Endothelial cell of umbilical vein (primary cell): ENCODE measurements at regions not wholly inside any gene's neighbourhood (a gene's known extent, or its start where the extent isn't known, plus 50 kb on each side); places are given as distances from the start of the nearest gene placed in this dataset.

Experiments used
- BruUV-seq: library from RNA; stranded (reverse); fragments of 400-500 nt; replicated peaks from 2 replicates; lab custom pipeline; 2021; lab: Mats Ljungman, UMichigan
- CTCF ChIA-PET: fragments of 300-600, 350-600 bp; sonication (Branson Sonifier 250); formaldehyde crosslinking; loops from one replicate; lab custom pipeline; 2021; ENCODE audit warnings: antibody characterized with exemption, inconsistent platforms; lab: Charles Lee
- POLR2A ChIA-PET: fragments of 300-600, 350-600 bp; sonication (Branson Sonifier 250); formaldehyde crosslinking; loops from one replicate; lab custom pipeline; 2021; ENCODE audit warnings: antibody characterized with exemption, inconsistent platforms; lab: Charles Lee
- DNase-seq: peaks from one replicate; pipeline ENCODE4 v3.0.0-alpha.2; 2011; ENCODE audit warnings: low read depth, low spot score
- FAIRE-seq: peaks from 2 replicates; lab custom pipeline; 2011; peaks lifted over from hg19 to GRCh38; lab: Jason Lieb, UNC
- H2AFZ ChIP-seq: 2 replicates; pipeline ENCODE4 v1.6.0; 2012; ENCODE audit warnings: low read depth, low read length, control low read depth, inconsistent platforms
- H3K27ac ChIP-seq: 2 replicates; pipeline ENCODE4 v1.5.1; 2011; ENCODE audit warnings: low read depth, mild to moderate bottlenecking, control low read depth, low read length, moderate library complexity; ENCODE audit not compliant: insufficient read depth
- H3K27me3 ChIP-seq, 2 experiments: 2 replicates each; pipeline versions ENCODE4 v1.6.0 to v1.6.1; 2011; ENCODE audit warnings: low read length in 2 of 2, mixed read lengths in 1 of 2; ENCODE audit not compliant: control insufficient read depth in 2 of 2, insufficient read depth in 2 of 2
- H3K36me3 ChIP-seq, 2 experiments: 2 replicates in 1 of 2; 3 replicates in 1 of 2; pipeline ENCODE4 v1.5.1; 2011; ENCODE audit warnings: low read length in 2 of 2, mild to moderate bottlenecking in 1 of 2, moderate library complexity in 1 of 2; ENCODE audit not compliant: control insufficient read depth in 2 of 2, insufficient read depth in 2 of 2; ENCODE audit errors: extremely low read depth in 1 of 2
- H3K4me1 ChIP-seq: 3 replicates; pipeline ENCODE4 v1.5.1; 2011; ENCODE audit warnings: mild to moderate bottlenecking, low read length; ENCODE audit not compliant: control insufficient read depth, insufficient read depth; ENCODE audit errors: extremely low read depth
- H3K4me2 ChIP-seq: 2 replicates; pipeline ENCODE4 v1.6.1; 2011; ENCODE audit warnings: low read length, control low read depth, mixed read lengths; ENCODE audit not compliant: insufficient read depth
- H3K4me3 ChIP-seq, 3 experiments: fragments of 200-600 bp in 1 of 3; sonication (generic), shearing (Covaris generic) in 1 of 3; replicated peaks in 1 of 3; 2 replicates each; pipeline ENCODE4 v1.5.1; 2011 to 2016; ENCODE audit warnings: control low read depth in 3 of 3, low read length in 3 of 3, mild to moderate bottlenecking in 2 of 3, inconsistent platforms in 1 of 3, low read depth in 1 of 3, moderate library complexity in 1 of 3; ENCODE audit not compliant: insufficient read depth in 1 of 3
- H3K79me2 ChIP-seq: 2 replicates; pipeline ENCODE4 v1.6.0; 2012; ENCODE audit warnings: low read length, inconsistent platforms; ENCODE audit not compliant: control insufficient read depth, insufficient read depth
- H3K9ac ChIP-seq: replicated peaks from 2 replicates; pipeline ENCODE3; 2011; ENCODE audit warnings: low read length, control low read depth; ENCODE audit not compliant: insufficient read depth; ENCODE audit errors: extremely low read depth
- H3K9me1 ChIP-seq: replicated peaks from 3 replicates; pipeline ENCODE4 v1.6.0; 2011; ENCODE audit warnings: mild to moderate bottlenecking, low read length; ENCODE audit not compliant: control insufficient read depth, insufficient read depth; ENCODE audit errors: extremely low read depth
- H3K9me3 ChIP-seq: replicated peaks from 2 replicates; pipeline ENCODE4 v1.5.1; 2012; ENCODE audit warnings: low read length, inconsistent platforms; ENCODE audit not compliant: control insufficient read depth, insufficient read depth
- H4K20me1 ChIP-seq: replicated peaks from 2 replicates; pipeline ENCODE3; 2011; ENCODE audit warnings: mild to moderate bottlenecking, low read length; ENCODE audit not compliant: control insufficient read depth, insufficient read depth; ENCODE audit errors: extremely low read depth
- CTCF ChIP-seq, 2 donors: IDR thresholded peaks; 1 replicate in 1 of 2; 2 replicates in 1 of 2; pipeline ENCODE4 v1.5.1; 2011; ENCODE audit warnings: low read length in 2 of 2, mild to moderate bottlenecking in 2 of 2, moderate library complexity in 2 of 2, control low read depth in 1 of 2, inconsistent platforms in 1 of 2, low read depth in 1 of 2; ENCODE audit not compliant: insufficient read depth in 1 of 2; ENCODE audit errors: extremely low read depth in 1 of 2
- EZH2 ChIP-seq: IDR thresholded peaks from 2 replicates; pipeline ENCODE4 v1.6.1; 2012; ENCODE audit warnings: borderline replicate concordance, low read depth, mild to moderate bottlenecking, moderate library complexity, low read length, inconsistent platforms; ENCODE audit not compliant: severe bottlenecking
- FOS ChIP-seq: IDR thresholded peaks from 2 replicates; pipeline ENCODE4 v1.6.1; 2011; ENCODE audit warnings: mild to moderate bottlenecking, low read length, moderate library complexity, borderline replicate concordance; ENCODE audit not compliant: insufficient read depth
- GATA2 ChIP-seq: IDR thresholded peaks from 2 replicates; pipeline ENCODE4 v1.7.0; 2011; ENCODE audit warnings: low read depth, mild to moderate bottlenecking, moderate library complexity, mixed read lengths, low read length; ENCODE audit not compliant: insufficient read length, insufficient read depth
- JUN ChIP-seq: IDR thresholded peaks from 2 replicates; pipeline ENCODE4 v1.6.1; 2011; ENCODE audit warnings: borderline replicate concordance, low read depth; ENCODE audit not compliant: insufficient read length, insufficient read depth
- MYC ChIP-seq: IDR thresholded peaks from one replicate; pipeline ENCODE4 v1.6.1; 2011; ENCODE audit warnings: mild to moderate bottlenecking, low read depth, low read length
- POLR2A ChIP-seq: IDR thresholded peaks from 2 replicates; pipeline ENCODE4 v1.6.1; 2012; ENCODE audit warnings: low read depth, mild to moderate bottlenecking, control low read depth, low read length
- POLR2AphosphoS5 ChIP-seq: IDR thresholded peaks from 2 replicates; pipeline ENCODE4 v1.6.1; 2012; ENCODE audit warnings: low read depth, mild to moderate bottlenecking, control low read depth, low read length, moderate library complexity; ENCODE audit not compliant: insufficient read depth
- dilution Hi-C: fragments of 300-500 bp; cut with MboI; formaldehyde crosslinking; loops from one replicate; pipeline ENCODE4 v1.15.0; 2019; ENCODE audit warnings: low sequenced_read_pairs; ENCODE audit not compliant: extremely low pct_ligation_motif_present
- intact Hi-C: fragments of 100-400 bp; cut with micrococcal nuclease; formaldehyde crosslinking; loops from one replicate; pipeline ENCODE4 v1.10.0; 2022
- TF ChIP-seq, protein P1 (sequence below): IDR thresholded peaks from 2 replicates; pipeline ENCODE4 v1.6.1; 2011; ENCODE audit not compliant: insufficient read depth, insufficient read length

DNA sequence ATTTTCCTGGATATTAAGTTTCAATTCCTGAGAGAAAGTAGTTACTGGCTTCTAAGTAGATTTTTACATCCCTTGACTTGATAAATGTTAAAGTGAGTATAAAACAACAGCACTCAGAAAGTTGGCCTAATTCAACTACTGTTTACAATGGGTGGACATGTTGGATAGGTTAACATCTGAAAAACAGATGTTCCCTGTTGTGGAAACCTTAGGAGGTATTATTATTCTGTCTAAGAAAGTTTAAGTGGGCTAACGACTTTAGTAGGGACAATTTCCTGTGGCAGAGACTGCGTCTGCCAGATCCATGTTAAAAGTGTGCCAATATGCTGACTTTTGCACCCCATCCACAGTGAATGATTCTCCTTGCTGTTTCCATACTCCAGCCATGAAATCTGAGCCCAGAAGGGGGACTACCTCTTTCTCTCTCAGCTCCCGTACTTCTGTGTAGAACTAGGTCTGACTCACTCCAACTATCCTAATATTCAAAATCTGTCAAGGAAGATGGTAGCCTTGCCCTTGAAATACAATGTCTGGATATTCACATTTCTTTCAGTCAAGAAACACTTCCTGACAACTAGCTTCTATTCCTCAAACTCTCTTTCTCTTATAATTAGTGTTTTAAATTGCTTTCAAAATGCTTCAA, 327.5 kb upstream of the HNRNPA3 start:
- no peaks in the 10 kb centered on the region for H4K20me1 ChIP-seq
- H3K36me3 ChIP-seq, result no peaks in the 10 kb centered on the region
- H3K9me1 ChIP-seq, result no peaks in the 10 kb centered on the region
- no peak for DNase-seq
- H3K9me3 ChIP-seq, result no peaks in the 10 kb centered on the region
- TF ChIP-seq FOS (no peak), POLR2AphosphoS5 (no peak), POLR2A (no peak), JUN (no peak), GATA2 (no peak), CTCF (IDR thresholded peaks at IDR 0.05; ENCODE audit: extremely low read depth in 1 of 2, insufficient read depth in 1 of 2, low read depth in 1 of 2, low read length in 2 of 2) (no peak), MYC (no peak), EZH2 (no peak)
- TF ChIP-seq, protein P1, sequence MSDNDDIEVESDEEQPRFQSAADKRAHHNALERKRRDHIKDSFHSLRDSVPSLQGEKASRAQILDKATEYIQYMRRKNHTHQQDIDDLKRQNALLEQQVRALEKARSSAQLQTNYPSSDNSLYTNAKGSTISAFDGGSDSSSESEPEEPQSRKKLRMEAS, result no peak
- POLR2A ChIA-PET, result no interaction called here
- dilution Hi-C loops, result no loop called here
- no peak overlapping the region for H2AFZ ChIP-seq
- intact Hi-C loops, result no loop called here
- no peaks in the 10 kb centered on the region for H3K79me2 ChIP-seq
- BruUV-seq, result no TSS peak
- CTCF ChIA-PET, result no interaction called here
- no peak overlapping the region for H3K27ac ChIP-seq
- H3K4me3 ChIP-seq, result no peak overlapping the region
- H3K4me1 ChIP-seq, result no peaks in the 10 kb centered on the region
- H3K27me3 ChIP-seq, result no peaks in the 10 kb centered on the region
- no peak overlapping the region for H3K9ac ChIP-seq
- H3K4me2 ChIP-seq, result no peak overlapping the region
- no peak for FAIRE-seq
